HG03521 (cell line): ENCODE measurements at regions not wholly inside any gene's neighbourhood (a gene's known extent, or its start where the extent isn't known, plus 50 kb on each side); places are given as distances from the start of the nearest gene placed in this dataset.
"Not testable (repeated sequence)": the region's sequence is repeated elsewhere in the genome, so short reads cannot be mapped to it uniquely, and the experiment has no call there.

Experiments used
- ATAC-seq: cut with Tn5 transposase; IDR thresholded peaks from one replicate; pipeline ENCODE4 v1.9.1; 2021; ENCODE audit warnings: mild to moderate bottlenecking, moderate library complexity; ENCODE audit not compliant: unreplicated experiment

GRCh38 chr6:144519426-144519825 lies 234.3 kb downstream of the UTRN start:
- ATAC-seq: no peak

- ATAC-seq: no peak
Measured at GRCh38 chr6:144528743-144529425, 243.7 kb downstream of the UTRN start.

- no peak for ATAC-seq
Measured at GRCh38 chr6:144530118-144530517, 245.0 kb downstream of the UTRN start.

- ATAC-seq: not testable (repeated sequence)
Measured at GRCh38 chr6:144532238-144532637, 247.1 kb downstream of the UTRN start.

- no peak for ATAC-seq
Measured at GRCh38 chr6:144534180-144534579, 249.0 kb downstream of the UTRN start.

GRCh38 chr6:144535630-144536029 lies 250.5 kb downstream of the UTRN start:
- ATAC-seq: no peak

- ATAC-seq: no peak
Measured at GRCh38 chr6:144536079-144536478, 250.9 kb downstream of the UTRN start.

- no peak for ATAC-seq
Measured at GRCh38 chr6:144543006-144543871, 258.1 kb downstream of the UTRN start.

- ATAC-seq: no peak
Measured at GRCh38 chr6:144544266-144544830, 259.2 kb downstream of the UTRN start.

- no peak for ATAC-seq
Measured at GRCh38 chr6:144546807-144547206, 261.7 kb downstream of the UTRN start.

GRCh38 chr6:144547409-144547808 lies 262.3 kb downstream of the UTRN start:
- ATAC-seq: no peak

GRCh38 chr6:144548536-144548935 lies 263.4 kb downstream of the UTRN start:
- ATAC-seq: no peak

GRCh38 chr6:144549837-144550747 lies 265.0 kb downstream of the UTRN start:
- no peak for ATAC-seq

GRCh38 chr6:144551339-144551738 lies 266.2 kb downstream of the UTRN start:
- ATAC-seq: no peak

GRCh38 chr6:144555066-144555465 lies 269.9 kb downstream of the UTRN start:
- no peak for ATAC-seq

GRCh38 chr6:144559865-144560593 lies 274.9 kb downstream of the UTRN start:
- ATAC-seq: no peak

- ATAC-seq: no peak
Measured at GRCh38 chr6:144561455-144562043, 276.4 kb downstream of the UTRN start.

- ATAC-seq: no peak
Measured at GRCh38 chr6:144564202-144564601, 279.1 kb downstream of the UTRN start.

GRCh38 chr6:144566868-144567615 lies 281.9 kb downstream of the UTRN start:
- no peak for ATAC-seq
